ENCODE measurements at regions not wholly inside any gene's neighbourhood (a gene's known extent, or its start where the extent isn't known, plus 50 kb on each side); places are given as distances from the start of the nearest gene placed in this dataset.
A peak's percentile ranks its signal among the peaks of the same experiment; 100 is the strongest.

DNA sequence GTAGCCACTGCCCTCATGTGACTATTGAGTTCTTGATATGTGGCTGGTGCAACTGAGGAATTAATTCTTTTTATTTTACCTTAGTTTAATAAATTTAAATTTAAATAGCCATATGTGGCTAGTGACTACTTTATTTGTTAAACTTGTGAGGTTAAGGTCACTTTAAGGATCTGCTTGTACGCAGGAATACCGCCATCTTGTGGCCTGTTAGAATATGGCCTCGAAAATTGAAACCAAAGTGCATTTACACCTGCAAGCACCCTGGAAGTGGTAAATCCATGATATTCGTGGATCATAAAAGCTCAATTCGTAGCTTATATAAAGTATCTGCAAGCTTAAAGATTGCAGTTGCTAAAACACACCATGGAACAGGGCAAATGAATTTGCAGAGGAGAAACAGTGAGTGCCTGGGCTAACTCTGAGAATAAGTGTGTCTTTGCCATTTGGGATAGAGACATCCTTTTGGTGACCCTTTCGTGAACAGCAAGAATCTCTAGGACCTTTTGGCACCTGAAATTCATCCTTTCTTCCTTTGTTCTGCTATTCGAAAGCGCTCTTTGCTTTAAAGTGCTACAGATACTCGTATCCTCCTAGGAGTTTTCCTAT, 59.9 kb upstream of the REG3A start:
- FAIRE-seq (peak; percentile 80), ATAC-seq (peak; percentile 71), DNase-seq (ENCODE audit: extremely low read depth in 1 of 4, low spot score in 3 of 4) (peak; percentile 41 to 65 (median 58))
- H3K4me2 ChIP-seq (ENCODE audit: insufficient read depth, low read length), result no peak overlapping the region
- no peaks in the 10 kb centered on the region for H4K20me1 ChIP-seq (replicated peaks; ENCODE audit: control insufficient read depth, insufficient read depth, low read length)
- H3K9ac ChIP-seq (ENCODE audit: insufficient read depth in 1 of 2, low read depth in 2 of 2, low read length in 2 of 2), result no peak overlapping the region
- no peak overlapping the region for H3K4me3 ChIP-seq
- BruUV-seq (replicated peaks), result no TSS peak
- in situ Hi-C loops (cut with MboI), result no loop called here
- H3K9me3 ChIP-seq (replicated peaks; ENCODE audit: control insufficient read depth, insufficient read depth, low read depth, low read length), result no peaks in the 10 kb centered on the region
- H2AFZ ChIP-seq (ENCODE audit: low read depth, low read length), result no peak overlapping the region
- intact Hi-C loops (cut with micrococcal nuclease), result loop anchor here (1.0 kb wide), 1 partner anchor 178 kb away; no protein-coding TSS in a partner anchor
- H3K27me3 ChIP-seq (ENCODE audit: control insufficient read depth in 2 of 2, insufficient read depth in 2 of 2, low read length in 2 of 2), result no peaks in the 10 kb centered on the region
- no peaks in the 10 kb centered on the region for H3K9me1 ChIP-seq (ENCODE audit: control insufficient read depth, insufficient read depth, low read length)
- H3K27ac ChIP-seq (ENCODE audit: extremely low read depth, low read depth, low read length), result no peak overlapping the region
- WGBS (ENCODE audit: insufficient coverage, low coverage, missing lambda C conversion rate), result 2% methylated on average over 9 of the region's 9 CpGs
- no peaks in the 10 kb centered on the region for H3K36me3 ChIP-seq (ENCODE audit: control insufficient read depth, insufficient read depth, low read length)
- CTCF ChIA-PET (ENCODE audit: low intra/inter-chr PET ratio), result no interaction called here
- POLR2A ChIA-PET, result no interaction called here
- no peaks in the 10 kb centered on the region for H3K4me1 ChIP-seq (replicated peaks in 1 of 2; ENCODE audit: control insufficient read depth in 2 of 2, insufficient read depth in 2 of 2, low read length in 2 of 2)
- H3K79me2 ChIP-seq (ENCODE audit: control insufficient read depth, insufficient read depth, low read length), result no peaks in the 10 kb centered on the region
- TF ChIP-seq, protein P1, sequence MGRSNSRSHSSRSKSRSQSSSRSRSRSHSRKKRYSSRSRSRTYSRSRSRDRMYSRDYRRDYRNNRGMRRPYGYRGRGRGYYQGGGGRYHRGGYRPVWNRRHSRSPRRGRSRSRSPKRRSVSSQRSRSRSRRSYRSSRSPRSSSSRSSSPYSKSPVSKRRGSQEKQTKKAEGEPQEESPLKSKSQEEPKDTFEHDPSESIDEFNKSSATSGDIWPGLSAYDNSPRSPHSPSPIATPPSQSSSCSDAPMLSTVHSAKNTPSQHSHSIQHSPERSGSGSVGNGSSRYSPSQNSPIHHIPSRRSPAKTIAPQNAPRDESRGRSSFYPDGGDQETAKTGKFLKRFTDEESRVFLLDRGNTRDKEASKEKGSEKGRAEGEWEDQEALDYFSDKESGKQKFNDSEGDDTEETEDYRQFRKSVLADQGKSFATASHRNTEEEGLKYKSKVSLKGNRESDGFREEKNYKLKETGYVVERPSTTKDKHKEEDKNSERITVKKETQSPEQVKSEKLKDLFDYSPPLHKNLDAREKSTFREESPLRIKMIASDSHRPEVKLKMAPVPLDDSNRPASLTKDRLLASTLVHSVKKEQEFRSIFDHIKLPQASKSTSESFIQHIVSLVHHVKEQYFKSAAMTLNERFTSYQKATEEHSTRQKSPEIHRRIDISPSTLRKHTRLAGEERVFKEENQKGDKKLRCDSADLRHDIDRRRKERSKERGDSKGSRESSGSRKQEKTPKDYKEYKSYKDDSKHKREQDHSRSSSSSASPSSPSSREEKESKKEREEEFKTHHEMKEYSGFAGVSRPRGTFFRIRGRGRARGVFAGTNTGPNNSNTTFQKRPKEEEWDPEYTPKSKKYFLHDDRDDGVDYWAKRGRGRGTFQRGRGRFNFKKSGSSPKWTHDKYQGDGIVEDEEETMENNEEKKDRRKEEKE (IDR thresholded peaks at IDR 0.05; ENCODE audit: borderline replicate concordance in 1 of 2, control insufficient read depth in 1 of 2, low read depth in 2 of 2, low read length in 1 of 2), result no peak
- TF ChIP-seq STAT5A (IDR thresholded peaks at IDR 0.05; ENCODE audit: borderline replicate concordance, low read length), result no peak
- TF ChIP-seq ZNF696 (CRISPR knock-in tag; conservative IDR thresholded peaks at IDR 0.05), result no peak
- TF ChIP-seq, protein P2, sequence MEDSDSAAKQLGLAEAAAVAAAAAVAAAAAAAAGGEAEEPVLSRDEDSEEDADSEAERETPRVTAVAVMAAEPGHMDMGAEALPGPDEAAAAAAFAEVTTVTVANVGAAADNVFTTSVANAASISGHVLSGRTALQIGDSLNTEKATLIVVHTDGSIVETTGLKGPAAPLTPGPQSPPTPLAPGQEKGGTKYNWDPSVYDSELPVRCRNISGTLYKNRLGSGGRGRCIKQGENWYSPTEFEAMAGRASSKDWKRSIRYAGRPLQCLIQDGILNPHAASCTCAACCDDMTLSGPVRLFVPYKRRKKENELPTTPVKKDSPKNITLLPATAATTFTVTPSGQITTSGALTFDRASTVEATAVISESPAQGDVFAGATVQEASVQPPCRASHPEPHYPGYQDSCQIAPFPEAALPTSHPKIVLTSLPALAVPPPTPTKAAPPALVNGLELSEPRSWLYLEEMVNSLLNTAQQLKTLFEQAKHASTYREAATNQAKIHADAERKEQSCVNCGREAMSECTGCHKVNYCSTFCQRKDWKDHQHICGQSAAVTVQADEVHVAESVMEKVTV (CRISPR knock-in tag; IDR thresholded peaks at IDR 0.05), result peak; percentile 45; the same call in 1 of the 2 replicates
- TF ChIP-seq, protein P3, sequence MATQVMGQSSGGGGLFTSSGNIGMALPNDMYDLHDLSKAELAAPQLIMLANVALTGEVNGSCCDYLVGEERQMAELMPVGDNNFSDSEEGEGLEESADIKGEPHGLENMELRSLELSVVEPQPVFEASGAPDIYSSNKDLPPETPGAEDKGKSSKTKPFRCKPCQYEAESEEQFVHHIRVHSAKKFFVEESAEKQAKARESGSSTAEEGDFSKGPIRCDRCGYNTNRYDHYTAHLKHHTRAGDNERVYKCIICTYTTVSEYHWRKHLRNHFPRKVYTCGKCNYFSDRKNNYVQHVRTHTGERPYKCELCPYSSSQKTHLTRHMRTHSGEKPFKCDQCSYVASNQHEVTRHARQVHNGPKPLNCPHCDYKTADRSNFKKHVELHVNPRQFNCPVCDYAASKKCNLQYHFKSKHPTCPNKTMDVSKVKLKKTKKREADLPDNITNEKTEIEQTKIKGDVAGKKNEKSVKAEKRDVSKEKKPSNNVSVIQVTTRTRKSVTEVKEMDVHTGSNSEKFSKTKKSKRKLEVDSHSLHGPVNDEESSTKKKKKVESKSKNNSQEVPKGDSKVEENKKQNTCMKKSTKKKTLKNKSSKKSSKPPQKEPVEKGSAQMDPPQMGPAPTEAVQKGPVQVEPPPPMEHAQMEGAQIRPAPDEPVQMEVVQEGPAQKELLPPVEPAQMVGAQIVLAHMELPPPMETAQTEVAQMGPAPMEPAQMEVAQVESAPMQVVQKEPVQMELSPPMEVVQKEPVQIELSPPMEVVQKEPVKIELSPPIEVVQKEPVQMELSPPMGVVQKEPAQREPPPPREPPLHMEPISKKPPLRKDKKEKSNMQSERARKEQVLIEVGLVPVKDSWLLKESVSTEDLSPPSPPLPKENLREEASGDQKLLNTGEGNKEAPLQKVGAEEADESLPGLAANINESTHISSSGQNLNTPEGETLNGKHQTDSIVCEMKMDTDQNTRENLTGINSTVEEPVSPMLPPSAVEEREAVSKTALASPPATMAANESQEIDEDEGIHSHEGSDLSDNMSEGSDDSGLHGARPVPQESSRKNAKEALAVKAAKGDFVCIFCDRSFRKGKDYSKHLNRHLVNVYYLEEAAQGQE (IDR thresholded peaks at IDR 0.05; ENCODE audit: borderline replicate concordance), result peak; percentile 36; the same call in 1 of the 2 replicates
- TF ChIP-seq, protein P3 (CRISPR knock-in tag; IDR thresholded peaks at IDR 0.05; ENCODE audit: low read depth), result no peak
- TF ChIP-seq, protein P4, sequence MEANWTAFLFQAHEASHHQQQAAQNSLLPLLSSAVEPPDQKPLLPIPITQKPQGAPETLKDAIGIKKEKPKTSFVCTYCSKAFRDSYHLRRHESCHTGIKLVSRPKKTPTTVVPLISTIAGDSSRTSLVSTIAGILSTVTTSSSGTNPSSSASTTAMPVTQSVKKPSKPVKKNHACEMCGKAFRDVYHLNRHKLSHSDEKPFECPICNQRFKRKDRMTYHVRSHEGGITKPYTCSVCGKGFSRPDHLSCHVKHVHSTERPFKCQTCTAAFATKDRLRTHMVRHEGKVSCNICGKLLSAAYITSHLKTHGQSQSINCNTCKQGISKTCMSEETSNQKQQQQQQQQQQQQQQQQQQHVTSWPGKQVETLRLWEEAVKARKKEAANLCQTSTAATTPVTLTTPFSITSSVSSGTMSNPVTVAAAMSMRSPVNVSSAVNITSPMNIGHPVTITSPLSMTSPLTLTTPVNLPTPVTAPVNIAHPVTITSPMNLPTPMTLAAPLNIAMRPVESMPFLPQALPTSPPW (CRISPR knock-in tag; IDR thresholded peaks at IDR 0.05), result no peak
